ENCODE measurements at regions not wholly inside any gene's neighbourhood (a gene's known extent, or its start where the extent isn't known, plus 50 kb on each side); places are given as distances from the start of the nearest gene placed in this dataset.
"Not testable (repeated sequence)": the region's sequence is repeated elsewhere in the genome, so short reads cannot be mapped to it uniquely, and the experiment has no call there.

DNA sequence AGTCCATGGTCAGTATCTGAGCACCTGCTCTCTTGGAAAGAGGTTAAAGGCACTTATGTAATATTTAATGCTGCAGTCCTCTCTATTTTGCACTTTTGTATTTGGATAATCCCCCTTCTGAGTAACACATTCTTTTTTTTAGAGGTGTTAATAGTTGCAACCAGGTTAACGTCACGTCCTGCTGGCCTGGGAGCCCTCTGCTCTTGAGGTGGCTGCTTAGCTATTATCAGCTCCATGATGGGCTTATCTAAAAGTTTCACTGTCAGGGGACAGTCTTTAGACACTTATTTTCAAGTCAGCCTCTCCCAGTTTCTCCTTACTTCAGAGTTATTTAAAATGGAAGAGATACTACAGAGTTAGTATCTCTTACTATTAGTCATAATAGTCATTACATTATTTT lies 795.5 kb upstream of the CDH18 start:
- TF ChIP-seq, protein P1, sequence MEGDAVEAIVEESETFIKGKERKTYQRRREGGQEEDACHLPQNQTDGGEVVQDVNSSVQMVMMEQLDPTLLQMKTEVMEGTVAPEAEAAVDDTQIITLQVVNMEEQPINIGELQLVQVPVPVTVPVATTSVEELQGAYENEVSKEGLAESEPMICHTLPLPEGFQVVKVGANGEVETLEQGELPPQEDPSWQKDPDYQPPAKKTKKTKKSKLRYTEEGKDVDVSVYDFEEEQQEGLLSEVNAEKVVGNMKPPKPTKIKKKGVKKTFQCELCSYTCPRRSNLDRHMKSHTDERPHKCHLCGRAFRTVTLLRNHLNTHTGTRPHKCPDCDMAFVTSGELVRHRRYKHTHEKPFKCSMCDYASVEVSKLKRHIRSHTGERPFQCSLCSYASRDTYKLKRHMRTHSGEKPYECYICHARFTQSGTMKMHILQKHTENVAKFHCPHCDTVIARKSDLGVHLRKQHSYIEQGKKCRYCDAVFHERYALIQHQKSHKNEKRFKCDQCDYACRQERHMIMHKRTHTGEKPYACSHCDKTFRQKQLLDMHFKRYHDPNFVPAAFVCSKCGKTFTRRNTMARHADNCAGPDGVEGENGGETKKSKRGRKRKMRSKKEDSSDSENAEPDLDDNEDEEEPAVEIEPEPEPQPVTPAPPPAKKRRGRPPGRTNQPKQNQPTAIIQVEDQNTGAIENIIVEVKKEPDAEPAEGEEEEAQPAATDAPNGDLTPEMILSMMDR (IDR thresholded peaks at IDR 0.05) = not testable (repeated sequence)
- not testable (repeated sequence) for TF ChIP-seq ZFX (IDR thresholded peaks at IDR 0.05; ENCODE audit: borderline replicate concordance)
